ENCODE measurements at regions not wholly inside any gene's neighbourhood (a gene's known extent, or its start where the extent isn't known, plus 50 kb on each side); places are given as distances from the start of the nearest gene placed in this dataset.

DNA sequence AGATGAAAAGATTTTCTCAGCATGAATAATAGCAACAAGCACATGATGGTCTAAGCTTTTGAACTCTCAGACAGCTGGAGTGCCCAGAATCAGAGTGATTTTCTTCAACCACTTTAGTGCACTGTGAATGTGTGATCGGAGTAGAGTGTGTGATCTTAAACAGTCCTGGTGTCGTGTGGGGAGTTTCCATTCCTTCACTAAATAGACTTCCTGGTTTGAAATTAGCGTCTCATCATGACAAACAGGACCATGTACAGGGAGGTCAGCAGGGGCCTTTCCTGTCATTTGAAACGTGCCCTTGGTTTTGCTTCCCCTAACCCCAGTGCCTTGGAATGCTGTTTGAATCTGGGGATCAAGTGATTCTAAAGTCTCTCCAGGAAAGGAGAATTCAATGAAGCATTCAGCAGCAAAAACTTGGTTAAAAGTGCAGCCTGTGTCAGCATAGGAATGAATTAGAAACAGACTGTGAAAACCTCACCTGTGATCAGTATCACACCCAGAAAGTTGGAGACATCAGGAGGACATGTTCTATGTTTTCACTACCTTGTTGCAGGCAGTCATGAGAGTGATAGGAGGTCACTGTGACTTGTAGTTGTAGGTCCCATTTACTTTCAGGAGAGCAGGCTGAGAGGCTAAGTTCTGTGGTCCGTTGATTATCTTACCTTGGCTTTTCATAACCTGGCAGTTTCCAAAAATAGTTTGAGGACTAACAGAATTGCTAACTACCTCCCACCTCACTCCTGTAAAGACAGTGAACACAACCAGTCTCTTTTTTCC is 400.3 kb downstream of the MTX2 start:
- in situ Hi-C loops (cut with HindIII; ENCODE audit: low pct_unique_long_range_greater_than_20kb, low sequenced_read_pairs): loop anchor here (25.0 kb wide), 1 partner anchor 468 kb away; no protein-coding TSS in a partner anchor
- DNase-seq (ENCODE audit: low read depth): no peak

DNA sequence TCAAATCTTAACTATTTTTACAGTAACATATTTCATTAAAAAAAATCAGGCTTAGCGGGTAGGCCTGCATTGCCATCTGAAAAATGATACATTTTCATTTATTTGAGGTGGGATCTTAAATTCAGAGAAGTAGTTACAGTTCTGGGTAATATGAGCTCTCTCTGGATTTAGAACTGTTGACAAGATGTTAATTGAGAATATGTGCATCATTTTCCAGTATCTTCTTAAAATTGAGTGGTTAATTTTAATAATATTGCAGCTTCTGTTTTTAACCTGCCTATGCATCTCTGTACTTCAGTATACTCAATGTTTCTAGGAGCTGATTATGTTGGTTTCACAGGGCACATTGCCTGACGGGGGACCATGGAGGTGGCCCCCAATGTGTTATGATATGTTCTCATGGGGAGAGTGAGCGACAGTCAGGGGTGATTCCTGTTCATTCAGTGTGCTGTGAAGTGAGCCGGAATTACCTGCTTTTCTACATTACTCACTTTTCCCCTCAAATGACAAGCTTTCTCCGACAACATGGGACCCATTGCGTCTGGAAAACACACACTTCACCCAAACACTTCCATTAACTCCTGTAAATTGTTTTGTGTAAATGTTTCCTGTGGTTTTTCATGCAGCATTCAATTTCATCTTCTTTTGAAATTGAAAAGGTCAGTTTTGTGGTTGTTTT is 406.2 kb downstream of the MTX2 start:
- in situ Hi-C loops (cut with HindIII; ENCODE audit: low pct_unique_long_range_greater_than_20kb, low sequenced_read_pairs): no loop called here
- DNase-seq (ENCODE audit: low read depth): no peak

GRCh38 chr2:176677746-176678265 is 408.6 kb downstream of the MTX2 start:
- DNase-seq (ENCODE audit: low read depth): no peak
- in situ Hi-C loops (cut with HindIII; ENCODE audit: low pct_unique_long_range_greater_than_20kb, low sequenced_read_pairs): no loop called here

GRCh38 chr2:176678571-176678970 is 409.3 kb downstream of the MTX2 start:
- DNase-seq (ENCODE audit: low read depth): no peak
- in situ Hi-C loops (cut with HindIII; ENCODE audit: low pct_unique_long_range_greater_than_20kb, low sequenced_read_pairs): no loop called here

DNA sequence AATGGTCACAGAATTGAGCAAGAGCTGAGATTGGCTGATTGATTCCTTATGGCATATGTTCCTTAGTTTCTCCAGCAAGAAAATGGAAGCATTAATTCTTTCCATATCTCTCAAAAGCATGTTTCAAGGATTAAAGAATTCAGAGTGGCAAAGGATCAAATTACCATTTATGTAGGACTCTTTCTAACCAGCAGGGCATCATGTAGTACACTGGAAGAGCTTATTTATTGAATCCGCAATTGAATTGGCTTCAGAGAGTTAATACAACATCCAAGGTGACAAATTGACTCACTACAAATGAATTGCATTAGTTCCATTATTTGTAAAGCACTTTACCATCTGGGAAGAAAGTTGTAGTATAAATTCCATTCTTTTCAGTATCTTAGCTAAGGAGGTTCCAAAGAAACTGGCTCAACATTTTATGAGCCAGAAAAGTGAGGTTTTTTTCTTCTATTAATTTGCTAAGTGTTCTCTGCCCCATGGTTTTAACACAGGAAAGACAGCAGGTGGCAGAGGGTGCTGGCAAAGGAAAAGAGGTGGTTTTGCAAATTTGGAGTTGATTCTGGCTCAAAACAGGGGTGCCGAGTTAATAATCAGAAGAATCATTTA is 409.9 kb downstream of the MTX2 start:
- no peak for DNase-seq (ENCODE audit: low read depth)
- in situ Hi-C loops (cut with HindIII; ENCODE audit: low pct_unique_long_range_greater_than_20kb, low sequenced_read_pairs): no loop called here

DNA sequence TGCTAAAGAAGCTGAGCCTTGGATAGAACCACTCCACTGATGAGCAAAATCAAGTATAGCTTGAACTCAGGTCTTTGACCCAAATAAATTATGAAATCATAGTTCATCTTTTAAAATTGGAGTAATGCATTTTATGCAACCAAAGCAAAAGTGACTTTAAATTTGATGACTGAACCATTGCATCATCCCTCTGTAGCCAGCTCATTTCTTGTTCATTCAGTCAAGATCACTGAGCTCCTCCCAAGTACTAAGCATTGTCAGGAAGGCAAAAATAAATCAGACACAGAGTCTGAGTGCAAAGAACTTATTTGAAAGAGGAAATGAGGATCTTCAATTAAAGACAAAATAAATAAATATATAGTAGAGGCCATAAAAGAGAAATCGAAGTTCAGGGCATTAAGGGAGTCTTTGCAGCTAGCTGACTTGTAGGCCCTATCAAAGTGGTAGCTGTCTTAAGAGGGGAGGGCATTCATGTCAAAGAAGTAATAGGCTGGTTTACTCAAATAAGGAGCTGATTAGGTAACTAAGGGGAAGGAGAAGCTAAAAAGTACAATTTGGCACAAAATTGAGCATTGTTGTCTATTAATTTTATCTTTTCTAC is 411.8 kb downstream of the MTX2 start:
- in situ Hi-C loops (cut with HindIII; ENCODE audit: low pct_unique_long_range_greater_than_20kb, low sequenced_read_pairs): no loop called here

DNA sequence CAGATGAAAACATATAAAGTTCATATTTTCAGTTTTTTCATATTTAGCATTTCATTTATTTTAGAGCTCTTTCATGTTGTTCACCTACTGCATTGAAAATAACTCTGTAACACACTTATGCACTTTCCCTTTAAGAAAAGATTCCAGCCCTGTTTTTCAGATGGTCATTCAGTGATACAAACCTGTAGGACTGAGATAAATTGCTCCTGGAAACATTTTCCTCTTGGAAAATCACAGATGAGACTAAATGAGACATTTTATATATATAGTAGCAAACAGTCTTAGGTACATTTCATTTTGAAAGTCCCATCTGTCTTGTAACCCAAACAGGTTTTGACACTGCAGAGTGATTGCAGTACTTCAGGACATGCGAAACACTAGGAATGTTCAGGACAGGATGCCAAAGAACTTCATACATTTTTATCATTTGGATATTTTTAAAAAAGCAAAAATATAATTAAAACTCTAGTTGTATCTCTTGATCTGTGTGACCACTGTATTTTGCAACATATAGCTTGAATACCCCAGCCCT is 412.4 kb downstream of the MTX2 start:
- no peak for DNase-seq (ENCODE audit: low read depth)
- in situ Hi-C loops (cut with HindIII; ENCODE audit: low pct_unique_long_range_greater_than_20kb, low sequenced_read_pairs): no loop called here

More for the DNA sequence above, 411.8 kb downstream of the MTX2 start:
- no peak for DNase-seq (ENCODE audit: low read depth)

DNA sequence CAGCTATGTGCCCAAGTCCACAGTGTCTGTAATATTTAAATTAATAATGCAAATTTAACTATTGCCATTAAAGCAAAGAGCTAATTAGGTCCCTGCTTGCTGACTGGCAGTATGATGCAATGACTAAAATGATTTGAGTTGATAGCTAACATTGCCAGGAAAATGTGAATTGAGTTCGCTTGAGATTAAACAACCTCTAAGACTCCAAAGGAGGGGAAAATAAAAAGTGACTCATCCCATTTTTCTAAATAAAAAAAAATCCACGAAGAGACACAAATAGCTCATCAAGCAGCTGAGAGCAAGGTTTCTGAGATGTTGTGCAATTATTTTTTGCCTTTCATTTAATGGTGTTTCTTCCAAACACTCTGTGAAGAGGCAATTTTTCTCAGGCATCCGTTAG is 413.0 kb downstream of the MTX2 start:
- no peak for DNase-seq (ENCODE audit: low read depth)
- in situ Hi-C loops (cut with HindIII; ENCODE audit: low pct_unique_long_range_greater_than_20kb, low sequenced_read_pairs): no loop called here

DNA sequence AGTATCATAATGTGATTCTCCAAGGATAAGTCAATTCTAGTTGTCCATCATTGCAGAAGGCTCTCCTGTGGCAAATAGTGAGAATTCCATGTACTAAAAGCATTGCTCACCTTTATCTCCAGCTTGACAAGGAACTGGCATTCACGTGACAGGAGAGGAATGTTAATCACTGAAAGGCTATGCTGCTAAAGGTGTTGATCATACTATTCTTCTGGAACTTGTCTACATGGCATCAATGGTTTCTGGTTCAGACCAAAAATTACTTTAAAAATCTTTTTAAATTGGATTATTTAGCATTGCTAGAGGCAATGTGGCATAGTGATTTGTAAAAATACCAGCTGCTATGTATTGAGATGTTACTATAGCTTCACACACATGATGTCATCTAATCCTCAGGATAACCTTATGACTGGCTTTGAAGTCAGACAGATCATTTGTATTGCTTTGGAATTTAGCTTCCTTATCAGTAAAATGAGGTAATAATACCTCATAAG is 414.4 kb downstream of the MTX2 start:
- in situ Hi-C loops (cut with HindIII; ENCODE audit: low pct_unique_long_range_greater_than_20kb, low sequenced_read_pairs): no loop called here
- DNase-seq (ENCODE audit: low read depth): no peak

- no peak for DNase-seq (ENCODE audit: low read depth)
- in situ Hi-C loops (cut with HindIII; ENCODE audit: low pct_unique_long_range_greater_than_20kb, low sequenced_read_pairs): no loop called here
Observed at GRCh38 chr2:176685908-176686307, 416.7 kb downstream of the MTX2 start.

DNA sequence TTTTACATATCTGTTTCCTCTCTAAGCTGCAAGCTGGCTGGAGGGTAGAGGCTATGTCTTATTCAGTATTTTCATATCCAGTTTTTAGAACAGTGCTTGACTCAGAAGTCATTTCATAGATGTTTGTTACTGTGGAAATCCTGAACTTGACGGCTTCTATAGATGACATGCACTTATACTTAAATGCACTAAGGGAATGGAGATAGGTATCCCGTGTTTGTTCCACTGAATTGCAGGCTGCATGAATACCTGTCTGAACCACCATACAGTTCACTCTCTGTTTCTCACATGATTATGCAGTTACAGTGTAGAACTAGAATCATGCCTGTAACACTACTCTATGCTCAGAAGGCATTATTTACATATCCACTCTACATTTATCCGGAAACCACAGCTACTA is 417.1 kb downstream of the MTX2 start:
- in situ Hi-C loops (cut with HindIII; ENCODE audit: low pct_unique_long_range_greater_than_20kb, low sequenced_read_pairs): no loop called here
- DNase-seq (ENCODE audit: low read depth): no peak

- DNase-seq (ENCODE audit: low read depth): no peak
- in situ Hi-C loops (cut with HindIII; ENCODE audit: low pct_unique_long_range_greater_than_20kb, low sequenced_read_pairs): no loop called here
Observed at GRCh38 chr2:176687342-176687741, 418.1 kb downstream of the MTX2 start.

DNA sequence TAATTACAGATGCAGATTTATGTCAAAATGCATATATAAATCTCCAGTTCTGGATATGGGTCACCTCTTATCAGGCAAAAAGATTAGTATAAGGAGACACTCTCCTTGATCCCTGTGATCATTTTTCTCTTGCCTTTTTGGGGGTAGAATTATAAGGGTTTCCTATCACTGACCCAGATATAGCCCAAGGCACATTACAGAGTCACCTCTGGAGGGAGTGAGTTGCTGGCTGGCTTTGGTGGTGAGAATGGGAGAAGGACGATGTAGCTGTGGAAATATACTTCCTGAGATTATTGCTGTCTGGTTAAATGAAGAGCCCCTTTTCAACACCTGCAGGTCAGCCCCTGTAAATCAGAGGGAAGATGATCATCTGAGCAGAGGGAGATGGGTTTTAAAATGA is 418.7 kb downstream of the MTX2 start:
- DNase-seq (ENCODE audit: low read depth): no peak
- in situ Hi-C loops (cut with HindIII; ENCODE audit: low pct_unique_long_range_greater_than_20kb, low sequenced_read_pairs): no loop called here

GRCh38 chr2:176689711-176690110 is 420.5 kb downstream of the MTX2 start:
- no peak for DNase-seq (ENCODE audit: low read depth)
- in situ Hi-C loops (cut with HindIII; ENCODE audit: low pct_unique_long_range_greater_than_20kb, low sequenced_read_pairs): no loop called here

- in situ Hi-C loops (cut with HindIII; ENCODE audit: low pct_unique_long_range_greater_than_20kb, low sequenced_read_pairs): no loop called here
- DNase-seq (ENCODE audit: low read depth): no peak
Observed at GRCh38 chr2:176691471-176691870, 422.2 kb downstream of the MTX2 start.

DNA sequence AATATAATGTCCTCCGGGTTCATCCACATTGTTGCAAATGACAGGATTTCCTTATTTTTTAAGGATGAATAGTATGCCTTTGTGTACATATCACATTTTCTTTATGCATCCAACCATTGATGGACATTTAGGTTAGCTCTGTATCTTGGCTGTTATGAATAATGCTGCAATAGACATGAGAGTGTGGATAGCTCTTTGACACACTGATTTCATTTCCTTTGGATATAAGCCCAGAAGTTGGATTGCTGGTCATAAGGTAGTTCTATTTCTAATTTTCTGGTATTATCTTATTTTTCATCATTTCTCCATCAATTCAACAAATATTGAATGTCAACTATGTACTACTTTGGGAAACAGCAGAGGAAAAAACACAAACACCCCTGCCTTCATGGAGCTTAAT is 423.3 kb downstream of the MTX2 start:
- in situ Hi-C loops (cut with HindIII; ENCODE audit: low pct_unique_long_range_greater_than_20kb, low sequenced_read_pairs): no loop called here
- DNase-seq (ENCODE audit: low read depth): no peak

GRCh38 chr2:176699098-176699497 is 429.9 kb downstream of the MTX2 start:
- in situ Hi-C loops (cut with HindIII; ENCODE audit: low pct_unique_long_range_greater_than_20kb, low sequenced_read_pairs): no loop called here
- DNase-seq (ENCODE audit: low read depth): no peak

- DNase-seq (ENCODE audit: low read depth): no peak
- in situ Hi-C loops (cut with HindIII; ENCODE audit: low pct_unique_long_range_greater_than_20kb, low sequenced_read_pairs): no loop called here
Observed at GRCh38 chr2:176699644-176700043, 430.4 kb downstream of the MTX2 start.
